ENCODE measurements at regions not wholly inside any gene's neighbourhood (a gene's known extent, or its start where the extent isn't known, plus 50 kb on each side); places are given as distances from the start of the nearest gene placed in this dataset.

DNA sequence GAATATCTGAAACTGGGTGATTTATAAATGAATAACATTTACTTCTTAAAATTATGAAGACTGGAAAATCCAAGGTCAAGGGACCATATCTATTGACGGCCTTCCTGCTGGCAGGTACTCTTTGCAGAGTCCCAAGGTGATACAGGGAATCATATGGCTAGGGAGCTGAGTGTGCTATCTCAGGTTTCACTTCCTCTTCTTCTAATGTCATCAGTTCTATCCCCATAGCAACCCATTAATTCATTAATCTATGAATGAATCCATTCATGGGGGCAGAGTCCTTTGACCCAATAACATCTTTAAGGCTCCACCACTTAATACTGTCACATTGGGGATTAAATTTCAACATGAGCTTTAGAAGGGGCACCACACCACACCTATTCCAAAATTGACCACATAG lies 772.0 kb downstream of the HACE1 start (continued):
- TF ChIP-seq, protein P1, sequence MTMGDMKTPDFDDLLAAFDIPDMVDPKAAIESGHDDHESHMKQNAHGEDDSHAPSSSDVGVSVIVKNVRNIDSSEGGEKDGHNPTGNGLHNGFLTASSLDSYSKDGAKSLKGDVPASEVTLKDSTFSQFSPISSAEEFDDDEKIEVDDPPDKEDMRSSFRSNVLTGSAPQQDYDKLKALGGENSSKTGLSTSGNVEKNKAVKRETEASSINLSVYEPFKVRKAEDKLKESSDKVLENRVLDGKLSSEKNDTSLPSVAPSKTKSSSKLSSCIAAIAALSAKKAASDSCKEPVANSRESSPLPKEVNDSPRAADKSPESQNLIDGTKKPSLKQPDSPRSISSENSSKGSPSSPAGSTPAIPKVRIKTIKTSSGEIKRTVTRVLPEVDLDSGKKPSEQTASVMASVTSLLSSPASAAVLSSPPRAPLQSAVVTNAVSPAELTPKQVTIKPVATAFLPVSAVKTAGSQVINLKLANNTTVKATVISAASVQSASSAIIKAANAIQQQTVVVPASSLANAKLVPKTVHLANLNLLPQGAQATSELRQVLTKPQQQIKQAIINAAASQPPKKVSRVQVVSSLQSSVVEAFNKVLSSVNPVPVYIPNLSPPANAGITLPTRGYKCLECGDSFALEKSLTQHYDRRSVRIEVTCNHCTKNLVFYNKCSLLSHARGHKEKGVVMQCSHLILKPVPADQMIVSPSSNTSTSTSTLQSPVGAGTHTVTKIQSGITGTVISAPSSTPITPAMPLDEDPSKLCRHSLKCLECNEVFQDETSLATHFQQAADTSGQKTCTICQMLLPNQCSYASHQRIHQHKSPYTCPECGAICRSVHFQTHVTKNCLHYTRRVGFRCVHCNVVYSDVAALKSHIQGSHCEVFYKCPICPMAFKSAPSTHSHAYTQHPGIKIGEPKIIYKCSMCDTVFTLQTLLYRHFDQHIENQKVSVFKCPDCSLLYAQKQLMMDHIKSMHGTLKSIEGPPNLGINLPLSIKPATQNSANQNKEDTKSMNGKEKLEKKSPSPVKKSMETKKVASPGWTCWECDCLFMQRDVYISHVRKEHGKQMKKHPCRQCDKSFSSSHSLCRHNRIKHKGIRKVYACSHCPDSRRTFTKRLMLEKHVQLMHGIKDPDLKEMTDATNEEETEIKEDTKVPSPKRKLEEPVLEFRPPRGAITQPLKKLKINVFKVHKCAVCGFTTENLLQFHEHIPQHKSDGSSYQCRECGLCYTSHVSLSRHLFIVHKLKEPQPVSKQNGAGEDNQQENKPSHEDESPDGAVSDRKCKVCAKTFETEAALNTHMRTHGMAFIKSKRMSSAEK (CRISPR knock-in tag; IDR thresholded peaks at IDR 0.05; ENCODE audit: borderline replicate concordance) = no peak
- no peak for TF ChIP-seq ZBTB43 (CRISPR knock-in tag; IDR thresholded peaks at IDR 0.05)
- TF ChIP-seq, protein P2, sequence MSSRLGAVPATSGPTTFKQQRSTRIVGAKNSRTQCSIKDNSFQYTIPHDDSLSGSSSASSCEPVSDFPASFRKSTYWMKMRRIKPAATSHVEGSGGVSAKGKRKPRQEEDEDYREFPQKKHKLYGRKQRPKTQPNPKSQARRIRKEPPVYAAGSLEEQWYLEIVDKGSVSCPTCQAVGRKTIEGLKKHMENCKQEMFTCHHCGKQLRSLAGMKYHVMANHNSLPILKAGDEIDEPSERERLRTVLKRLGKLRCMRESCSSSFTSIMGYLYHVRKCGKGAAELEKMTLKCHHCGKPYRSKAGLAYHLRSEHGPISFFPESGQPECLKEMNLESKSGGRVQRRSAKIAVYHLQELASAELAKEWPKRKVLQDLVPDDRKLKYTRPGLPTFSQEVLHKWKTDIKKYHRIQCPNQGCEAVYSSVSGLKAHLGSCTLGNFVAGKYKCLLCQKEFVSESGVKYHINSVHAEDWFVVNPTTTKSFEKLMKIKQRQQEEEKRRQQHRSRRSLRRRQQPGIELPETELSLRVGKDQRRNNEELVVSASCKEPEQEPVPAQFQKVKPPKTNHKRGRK (CRISPR knock-in tag; IDR thresholded peaks at IDR 0.05; ENCODE audit: borderline replicate concordance) = no peak
- no peak for TF ChIP-seq AFF4 (CRISPR knock-in tag; IDR thresholded peaks at IDR 0.05; ENCODE audit: borderline replicate concordance)
- no peak for TF ChIP-seq NFYB (CRISPR knock-in tag; conservative IDR thresholded peaks at IDR 0.05; ENCODE audit: low read depth)
- TF ChIP-seq ATF1 (CRISPR knock-in tag; IDR thresholded peaks at IDR 0.05) = no peak
- no peak for TF ChIP-seq TCF7 (CRISPR knock-in tag; IDR thresholded peaks at IDR 0.05; ENCODE audit: low read depth)
- TF ChIP-seq NR1H2 (CRISPR knock-in tag; IDR thresholded peaks at IDR 0.05) = no peak
- TF ChIP-seq SP1 (CRISPR knock-in tag; conservative IDR thresholded peaks at IDR 0.05) = no peak

DNA sequence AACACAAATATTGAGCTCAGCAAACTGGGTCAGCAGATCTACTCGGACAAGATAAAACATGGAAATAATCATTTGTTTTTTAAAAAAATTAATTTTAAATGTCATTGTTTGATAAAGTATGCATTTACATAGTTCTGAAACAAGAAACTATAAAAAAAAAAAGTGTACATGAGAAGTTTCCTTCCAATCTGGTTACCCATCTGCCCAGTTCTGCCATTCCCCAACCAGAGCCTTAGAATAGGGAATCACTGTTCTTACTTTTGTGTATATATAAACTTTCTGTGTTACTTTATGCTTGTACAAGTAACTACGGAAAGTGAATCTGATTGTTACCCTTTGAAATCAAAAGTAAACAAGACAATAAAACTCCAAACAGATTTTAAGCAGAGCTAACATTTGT lies 791.4 kb downstream of the HACE1 start:
- TF ChIP-seq ETV6 (CRISPR knock-in tag; IDR thresholded peaks at IDR 0.05) = no peak
- TF ChIP-seq ZNF317 (CRISPR knock-in tag; IDR thresholded peaks at IDR 0.05; ENCODE audit: borderline replicate concordance, low read depth) = no peak
- TF ChIP-seq, protein P3, sequence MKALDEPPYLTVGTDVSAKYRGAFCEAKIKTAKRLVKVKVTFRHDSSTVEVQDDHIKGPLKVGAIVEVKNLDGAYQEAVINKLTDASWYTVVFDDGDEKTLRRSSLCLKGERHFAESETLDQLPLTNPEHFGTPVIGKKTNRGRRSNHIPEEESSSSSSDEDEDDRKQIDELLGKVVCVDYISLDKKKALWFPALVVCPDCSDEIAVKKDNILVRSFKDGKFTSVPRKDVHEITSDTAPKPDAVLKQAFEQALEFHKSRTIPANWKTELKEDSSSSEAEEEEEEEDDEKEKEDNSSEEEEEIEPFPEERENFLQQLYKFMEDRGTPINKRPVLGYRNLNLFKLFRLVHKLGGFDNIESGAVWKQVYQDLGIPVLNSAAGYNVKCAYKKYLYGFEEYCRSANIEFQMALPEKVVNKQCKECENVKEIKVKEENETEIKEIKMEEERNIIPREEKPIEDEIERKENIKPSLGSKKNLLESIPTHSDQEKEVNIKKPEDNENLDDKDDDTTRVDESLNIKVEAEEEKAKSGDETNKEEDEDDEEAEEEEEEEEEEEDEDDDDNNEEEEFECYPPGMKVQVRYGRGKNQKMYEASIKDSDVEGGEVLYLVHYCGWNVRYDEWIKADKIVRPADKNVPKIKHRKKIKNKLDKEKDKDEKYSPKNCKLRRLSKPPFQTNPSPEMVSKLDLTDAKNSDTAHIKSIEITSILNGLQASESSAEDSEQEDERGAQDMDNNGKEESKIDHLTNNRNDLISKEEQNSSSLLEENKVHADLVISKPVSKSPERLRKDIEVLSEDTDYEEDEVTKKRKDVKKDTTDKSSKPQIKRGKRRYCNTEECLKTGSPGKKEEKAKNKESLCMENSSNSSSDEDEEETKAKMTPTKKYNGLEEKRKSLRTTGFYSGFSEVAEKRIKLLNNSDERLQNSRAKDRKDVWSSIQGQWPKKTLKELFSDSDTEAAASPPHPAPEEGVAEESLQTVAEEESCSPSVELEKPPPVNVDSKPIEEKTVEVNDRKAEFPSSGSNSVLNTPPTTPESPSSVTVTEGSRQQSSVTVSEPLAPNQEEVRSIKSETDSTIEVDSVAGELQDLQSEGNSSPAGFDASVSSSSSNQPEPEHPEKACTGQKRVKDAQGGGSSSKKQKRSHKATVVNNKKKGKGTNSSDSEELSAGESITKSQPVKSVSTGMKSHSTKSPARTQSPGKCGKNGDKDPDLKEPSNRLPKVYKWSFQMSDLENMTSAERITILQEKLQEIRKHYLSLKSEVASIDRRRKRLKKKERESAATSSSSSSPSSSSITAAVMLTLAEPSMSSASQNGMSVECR (CRISPR knock-in tag; IDR thresholded peaks at IDR 0.05; ENCODE audit: borderline replicate concordance) = no peak
- TF ChIP-seq TEAD4 (CRISPR knock-in tag; IDR thresholded peaks at IDR 0.05) = no peak
- TF ChIP-seq ZNF423 (CRISPR knock-in tag; IDR thresholded peaks at IDR 0.05) = no peak
- TF ChIP-seq EMX1 (CRISPR knock-in tag; IDR thresholded peaks at IDR 0.05) = no peak

More for the DNA sequence above, 791.4 kb downstream of the HACE1 start:
- Mint-ChIP-seq H3K4me3 (no peak overlapping the region), H3K27me3 (ENCODE audit: low read depth) (no peaks in the 10 kb centered on the region), H3K9me3 (no peaks in the 10 kb centered on the region), H3K36me3 (no peaks in the 10 kb centered on the region), H3K4me1 (peaks cover 6% of the 10 kb centered on the region), H3K27ac (no peak overlapping the region)
- no peak for DNase-seq (ENCODE audit: low spot score)
- ChIA-PET POLR2A (no interaction called here), CTCF (no interaction called here)
- ATAC-seq = no peak

Measured in WTC11 (cell line).